SK-N-SH (cell line): ENCODE measurements at regions not wholly inside any gene's neighbourhood (a gene's known extent, or its start where the extent isn't known, plus 50 kb on each side); places are given as distances from the start of the nearest gene placed in this dataset.

Experiments
- CTCF ChIA-PET: fragments of 300-600, 350-600 bp; formaldehyde crosslinking; extraction: SDS; loops from one replicate; lab custom pipeline; 2021; lab: Yijun Ruan, JAX
- POLR2A ChIA-PET: fragments of 350-600 bp; sonication (Branson Sonifier 250); formaldehyde crosslinking; extraction: SDS; loops from one replicate; lab custom pipeline; 2020; ENCODE audit warnings: antibody characterized with exemption, inconsistent platforms; lab: Yijun Ruan, JAX
- DNase-seq: peaks from one replicate; pipeline ENCODE4 v3.0.0; 2012
- H2AFZ ChIP-seq: fragments of 200-600 bp; sonication (generic); 2 replicates; pipeline ENCODE4 v1.8.1; 2016; ENCODE audit warnings: antibody characterized with exemption, mild to moderate bottlenecking, low read depth
- H3F3A ChIP-seq: fragments of 200-600 bp; sonication (generic); replicated peaks from 2 replicates; pipeline ENCODE3; 2016; ENCODE audit warnings: antibody characterized with exemption, mild to moderate bottlenecking; ENCODE audit not compliant: insufficient read depth
- H3K27ac ChIP-seq, 2 experiments: fragments of 200-500 bp in 1 of 2; fragments of 200-600 bp in 1 of 2; sonication (Bioruptor generic) in 1 of 2; sonication (generic), shearing (Covaris generic) in 1 of 2; 2 replicates each; pipeline versions ENCODE4 v1.5.1 to v1.6.1; 2014 to 2016; ENCODE audit warnings: low read depth in 2 of 2, inconsistent platforms in 1 of 2, low read length in 1 of 2, mild to moderate bottlenecking in 1 of 2, mixed read lengths in 1 of 2
- H3K27me3 ChIP-seq: fragments of 200-600 bp; sonication (generic), shearing (Covaris generic); 2 replicates; pipeline ENCODE4 v1.6.1; 2016; ENCODE audit warnings: mixed run types; ENCODE audit not compliant: insufficient read depth
- H3K36me3 ChIP-seq, 2 experiments: fragments of 200-500 bp in 1 of 2; fragments of 200-600 bp in 1 of 2; sonication (Bioruptor generic) in 1 of 2; sonication (generic) in 1 of 2; replicated peaks in 1 of 2; 2 replicates each; pipeline versions ENCODE3 to v1.5.1; 2014 to 2016; ENCODE audit warnings: low read length in 1 of 2, mild to moderate bottlenecking in 1 of 2; ENCODE audit not compliant: insufficient read depth in 2 of 2, control insufficient read depth in 1 of 2
- H3K4me1 ChIP-seq, 2 experiments: fragments of 200-500 bp in 1 of 2; fragments of 200-600 bp in 1 of 2; sonication (Bioruptor generic) in 1 of 2; sonication (generic), shearing (Covaris generic) in 1 of 2; 2 replicates each; pipeline versions ENCODE4 v1.5.1 to v1.6.1; 2014 to 2016; ENCODE audit warnings: low read depth in 1 of 2, low read length in 1 of 2, mixed run types in 1 of 2; ENCODE audit not compliant: insufficient read depth in 2 of 2, control insufficient read depth in 1 of 2
- H3K4me2 ChIP-seq: fragments of 200-600 bp; sonication (generic), shearing (Covaris generic); 2 replicates; pipeline ENCODE4 v1.6.1; 2017; ENCODE audit warnings: mixed run types
- H3K4me3 ChIP-seq, 2 experiments: fragments of 200-500 bp in 1 of 2; fragments of 200-600 bp in 1 of 2; sonication (Bioruptor generic) in 1 of 2; sonication (generic), shearing (Covaris generic) in 1 of 2; 2 replicates each; pipeline versions ENCODE4 v1.5.1 to v1.8.1; 2014 to 2016; ENCODE audit warnings: low read depth in 2 of 2, inconsistent platforms in 1 of 2, low read length in 1 of 2, mild to moderate bottlenecking in 1 of 2, mixed read lengths in 1 of 2, moderate library complexity in 1 of 2
- H3K79me2 ChIP-seq: fragments of 200-600 bp; sonication (generic); 2 replicates; pipeline ENCODE4 v1.8.1; 2017; ENCODE audit warnings: mild to moderate bottlenecking; ENCODE audit not compliant: insufficient read depth
- H3K9ac ChIP-seq: fragments of 200-600 bp; sonication (generic); 2 replicates; pipeline ENCODE4 v1.6.1; 2017; ENCODE audit warnings: mixed run types
- H3K9me2 ChIP-seq: fragments of 200-600 bp; sonication (generic); 2 replicates; pipeline ENCODE4 v1.6.1; 2017; ENCODE audit warnings: mixed run types
- H3K9me3 ChIP-seq: fragments of 200-600 bp; sonication (generic); 2 replicates; pipeline ENCODE4 v1.6.1; 2017; ENCODE audit warnings: mixed run types, mild to moderate bottlenecking, moderate library complexity
- H4K20me1 ChIP-seq: fragments of 200-600 bp; sonication (generic); 2 replicates; pipeline ENCODE4 v1.6.1; 2017; ENCODE audit warnings: mild to moderate bottlenecking, mixed run types; ENCODE audit not compliant: insufficient read depth
- ELF1 ChIP-seq: IDR thresholded peaks from 2 replicates; pipeline ENCODE4 v1.4.0; 2012
- EP300 ChIP-seq, 2 experiments: IDR thresholded peaks; 2 replicates each; pipeline versions ENCODE4 v1.4.0 to v1.6.1; 2012; ENCODE audit warnings: borderline replicate concordance in 1 of 2, low read depth in 1 of 2, low read length in 1 of 2
- GATA2 ChIP-seq: sonication (generic); formaldehyde crosslinking; IDR thresholded peaks from 2 replicates; pipeline ENCODE4 v1.5.0; 2020; ENCODE audit warnings: mild to moderate bottlenecking, missing genetic modification reagents
- MEF2A ChIP-seq: IDR thresholded peaks from 2 replicates; pipeline ENCODE4 v1.4.0; 2012; ENCODE audit warnings: low read depth, borderline replicate concordance
- NFIC ChIP-seq: IDR thresholded peaks from 2 replicates; pipeline ENCODE4 v1.4.0; 2012; ENCODE audit warnings: borderline replicate concordance
- NRF1 ChIP-seq: IDR thresholded peaks from 2 replicates; pipeline ENCODE4 v1.6.1; 2012; ENCODE audit warnings: low read depth, mild to moderate bottlenecking, low read length
- POLR2AphosphoS5 ChIP-seq: IDR thresholded peaks from 2 replicates; pipeline ENCODE4 v1.6.1; 2012; ENCODE audit warnings: low read depth, low read length
- RAD21 ChIP-seq: IDR thresholded peaks from 2 replicates; pipeline ENCODE4 v1.6.1; 2012; ENCODE audit warnings: mild to moderate bottlenecking, low read length
- RCOR1 ChIP-seq: fragments of 150-350 bp; IDR thresholded peaks from 2 replicates; pipeline ENCODE4 v1.6.1; 2017; ENCODE audit warnings: antibody characterized with exemption, low read length
- SMC3 ChIP-seq: IDR thresholded peaks from 2 replicates; pipeline ENCODE4 v1.6.1; 2012; ENCODE audit warnings: low read depth, low read length, improper control_type of control experiment
- TAF1 ChIP-seq: IDR thresholded peaks from 2 replicates; pipeline ENCODE4 v1.6.1; 2012; ENCODE audit warnings: low read depth, mild to moderate bottlenecking, low read length, moderate library complexity, borderline replicate concordance
- TCF12 ChIP-seq: IDR thresholded peaks from 2 replicates; pipeline ENCODE4 v1.4.0; 2012
- TEAD4 ChIP-seq: IDR thresholded peaks from 2 replicates; pipeline ENCODE4 v1.4.0; 2012; ENCODE audit warnings: mild to moderate bottlenecking, borderline replicate concordance; ENCODE audit not compliant: insufficient read depth
- WGBS: methylation state at CpG from one replicate; pipeline ENCODE4 v1.1.6; 2017; ENCODE audit warnings: low lambda C conversion rate; 5-methylcytosine and 5-hydroxymethylcytosine counted together
- TF ChIP-seq, protein P1 (sequence below): IDR thresholded peaks from 2 replicates; pipeline ENCODE4 v1.4.0; 2012; ENCODE audit warnings: low read depth
- TF ChIP-seq, protein P2 (sequence below): fragments of 150-350 bp; IDR thresholded peaks from 2 replicates; pipeline ENCODE4 v1.6.1; 2016; ENCODE audit warnings: mild to moderate bottlenecking, low read depth, low read length
- TF ChIP-seq, protein P3 (sequence below): IDR thresholded peaks from 2 replicates; pipeline ENCODE4 v1.4.0; 2012; ENCODE audit warnings: low read depth, borderline replicate concordance
- TF ChIP-seq, protein P4 (sequence below): IDR thresholded peaks from 2 replicates; pipeline ENCODE4; 2012
- TF ChIP-seq, protein P5 (sequence below): IDR thresholded peaks from 2 replicates; pipeline ENCODE4 v1.4.0; 2012; ENCODE audit warnings: low read depth, borderline replicate concordance

DNA sequence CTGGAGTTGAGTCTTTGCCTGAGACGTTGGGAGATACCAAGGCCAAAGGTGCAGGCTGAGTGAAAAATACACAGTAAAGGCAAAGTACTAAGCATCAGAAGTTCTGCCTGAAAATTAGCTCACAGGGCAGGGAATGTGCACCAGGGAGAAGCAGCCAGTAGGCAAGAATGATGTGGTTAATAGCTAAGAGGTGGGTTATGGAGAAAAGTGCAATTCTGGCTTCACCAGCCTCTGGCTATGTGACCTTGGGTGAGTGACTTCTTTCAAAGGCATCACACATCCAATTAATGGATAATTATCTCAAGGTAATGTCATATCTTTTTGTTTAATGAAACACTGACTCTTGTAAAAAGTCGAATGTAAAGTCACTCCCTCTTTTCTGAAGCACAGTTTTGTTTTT lies 230.7 kb upstream of the FGGY start:
- Histone ChIP-seq H3K4me1 (peaks cover 0 to 6% of the 10 kb centered on the region in 2 experiments; a peak in 1 of 4 replicates), H3K27ac (no peak overlapping the region), H3K36me3 (no peaks in the 10 kb centered on the region), H3K27me3 (no peaks in the 10 kb centered on the region), H3K79me2 (no peaks in the 10 kb centered on the region), H4K20me1 (no peaks in the 10 kb centered on the region), H3K4me2 (no peak overlapping the region), H3F3A (no peaks in the 10 kb centered on the region), H3K9me2 (no peaks in the 10 kb centered on the region), H3K9ac (no peak overlapping the region), H3K4me3 (no peak overlapping the region), H2AFZ (no peak overlapping the region), H3K9me3 (no peaks in the 10 kb centered on the region)
- no peak for DNase-seq
- ChIA-PET POLR2A (no interaction called here), CTCF (interaction anchor here (0.8 to 1.3 kb wide), 3 partner anchors 9 to 633 kb away, joined by 4 to 5 read pairs (median 4); no protein-coding TSS in a partner anchor)
- no peak for TF ChIP-seq TAF1
- TF ChIP-seq, protein P1, sequence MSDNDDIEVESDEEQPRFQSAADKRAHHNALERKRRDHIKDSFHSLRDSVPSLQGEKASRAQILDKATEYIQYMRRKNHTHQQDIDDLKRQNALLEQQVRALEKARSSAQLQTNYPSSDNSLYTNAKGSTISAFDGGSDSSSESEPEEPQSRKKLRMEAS: no peak
- 80% methylated on average over 2 of the region's 2 CpGs for WGBS

DNA sequence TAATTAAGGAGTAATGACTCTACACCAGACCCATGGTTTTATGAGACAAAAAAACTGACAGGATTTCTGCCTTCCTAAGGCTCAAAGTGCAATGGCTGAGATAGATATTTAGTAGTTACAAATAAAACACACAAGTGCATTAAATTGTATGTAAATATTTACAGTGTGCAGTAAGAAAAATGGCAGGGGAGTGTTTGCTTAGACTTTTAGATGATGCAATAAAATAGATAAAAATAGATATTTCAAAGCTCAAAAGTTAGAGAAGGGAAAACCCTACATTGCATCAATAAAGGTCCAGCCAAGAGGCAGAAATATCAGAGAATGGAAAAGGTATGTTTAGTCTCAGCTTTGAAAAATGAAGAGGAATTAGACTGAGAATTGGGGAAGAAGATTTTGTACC lies 226.3 kb upstream of the FGGY start:
- Histone ChIP-seq H2AFZ (peak overlapping the region; percentile 24; the same call in 1 of the 2 replicates), H3K36me3 (no peaks in the 10 kb centered on the region), H3K4me2 (no peak overlapping the region), H3K9me3 (no peaks in the 10 kb centered on the region), H3F3A (no peaks in the 10 kb centered on the region), H3K79me2 (no peaks in the 10 kb centered on the region), H3K4me1 (peaks cover 0 to 10% of the 10 kb centered on the region in 2 experiments; a peak in 1 of 4 replicates), H4K20me1 (no peaks in the 10 kb centered on the region), H3K27ac (no peak overlapping the region), H3K27me3 (no peaks in the 10 kb centered on the region), H3K9me2 (no peaks in the 10 kb centered on the region), H3K4me3 (no peak overlapping the region), H3K9ac (no peak overlapping the region)
- ChIA-PET POLR2A (no interaction called here), CTCF (interaction anchor here (1.0 kb wide), 1 partner anchor 10 kb away, joined by 3 read pairs; no protein-coding TSS in a partner anchor)
- TF ChIP-seq RCOR1 (no peak), ELF1 (no peak), SMC3 (no peak), POLR2AphosphoS5 (no peak), GATA2 (CRISPR knock-in tag) (no peak), EP300 (IDR thresholded peaks at IDR 0.05; ENCODE audit: borderline replicate concordance in 1 of 2, low read depth in 1 of 2, low read length in 1 of 2) (no peak)
- TF ChIP-seq, protein P2, sequence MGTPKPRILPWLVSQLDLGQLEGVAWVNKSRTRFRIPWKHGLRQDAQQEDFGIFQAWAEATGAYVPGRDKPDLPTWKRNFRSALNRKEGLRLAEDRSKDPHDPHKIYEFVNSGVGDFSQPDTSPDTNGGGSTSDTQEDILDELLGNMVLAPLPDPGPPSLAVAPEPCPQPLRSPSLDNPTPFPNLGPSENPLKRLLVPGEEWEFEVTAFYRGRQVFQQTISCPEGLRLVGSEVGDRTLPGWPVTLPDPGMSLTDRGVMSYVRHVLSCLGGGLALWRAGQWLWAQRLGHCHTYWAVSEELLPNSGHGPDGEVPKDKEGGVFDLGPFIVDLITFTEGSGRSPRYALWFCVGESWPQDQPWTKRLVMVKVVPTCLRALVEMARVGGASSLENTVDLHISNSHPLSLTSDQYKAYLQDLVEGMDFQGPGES: no peak
- TF ChIP-seq, protein P3, sequence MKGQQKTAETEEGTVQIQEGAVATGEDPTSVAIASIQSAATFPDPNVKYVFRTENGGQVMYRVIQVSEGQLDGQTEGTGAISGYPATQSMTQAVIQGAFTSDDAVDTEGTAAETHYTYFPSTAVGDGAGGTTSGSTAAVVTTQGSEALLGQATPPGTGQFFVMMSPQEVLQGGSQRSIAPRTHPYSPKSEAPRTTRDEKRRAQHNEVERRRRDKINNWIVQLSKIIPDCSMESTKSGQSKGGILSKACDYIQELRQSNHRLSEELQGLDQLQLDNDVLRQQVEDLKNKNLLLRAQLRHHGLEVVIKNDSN: no peak
- no peak for DNase-seq

DNA sequence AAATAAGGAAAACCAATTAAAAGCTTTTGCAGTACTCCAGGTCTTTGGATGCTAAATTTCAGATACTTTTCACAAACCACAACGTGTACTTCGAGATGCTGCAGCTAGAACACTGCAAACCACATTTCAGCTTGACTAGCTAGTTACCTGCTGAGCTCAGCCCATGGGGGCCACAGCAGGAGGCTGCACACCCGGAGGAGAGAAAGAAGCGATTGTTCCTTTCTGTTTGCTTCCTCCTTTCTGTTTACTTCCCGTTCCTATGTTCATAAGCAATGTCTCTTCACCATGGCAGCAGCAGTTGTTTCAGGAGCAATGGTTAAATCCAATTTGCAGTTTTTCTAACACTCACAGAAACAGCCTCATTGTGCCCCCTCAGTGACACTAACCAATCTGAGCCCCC lies 225.6 kb upstream of the FGGY start:
- Histone ChIP-seq H3K9ac (no peak overlapping the region), H3K79me2 (no peaks in the 10 kb centered on the region), H3K27ac (no peak overlapping the region), H3K36me3 (no peaks in the 10 kb centered on the region), H3K4me2 (no peak overlapping the region), H2AFZ (peak overlapping the region; percentile 24; the same call in 1 of the 2 replicates), H3K4me3 (no peak overlapping the region), H3K27me3 (no peaks in the 10 kb centered on the region), H4K20me1 (no peaks in the 10 kb centered on the region), H3K9me2 (no peaks in the 10 kb centered on the region), H3K4me1 (peaks cover 0 to 10% of the 10 kb centered on the region in 2 experiments; a peak in 2 of 4 replicates), H3F3A (no peaks in the 10 kb centered on the region), H3K9me3 (no peaks in the 10 kb centered on the region)
- ChIA-PET POLR2A (no interaction called here), CTCF (interaction anchor here (1.0 kb wide), 1 partner anchor 9 kb away, joined by 3 read pairs; no protein-coding TSS in a partner anchor)
- no peak for DNase-seq
- WGBS: 79% methylated on average over 5 of the region's 5 CpGs
- TF ChIP-seq, protein P4, sequence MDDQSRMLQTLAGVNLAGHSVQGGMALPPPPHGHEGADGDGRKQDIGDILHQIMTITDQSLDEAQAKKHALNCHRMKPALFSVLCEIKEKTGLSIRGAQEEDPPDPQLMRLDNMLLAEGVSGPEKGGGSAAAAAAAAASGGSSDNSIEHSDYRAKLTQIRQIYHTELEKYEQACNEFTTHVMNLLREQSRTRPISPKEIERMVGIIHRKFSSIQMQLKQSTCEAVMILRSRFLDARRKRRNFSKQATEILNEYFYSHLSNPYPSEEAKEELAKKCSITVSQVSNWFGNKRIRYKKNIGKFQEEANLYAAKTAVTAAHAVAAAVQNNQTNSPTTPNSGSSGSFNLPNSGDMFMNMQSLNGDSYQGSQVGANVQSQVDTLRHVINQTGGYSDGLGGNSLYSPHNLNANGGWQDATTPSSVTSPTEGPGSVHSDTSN: no peak
- TF ChIP-seq TCF12 (no peak), EP300 (IDR thresholded peaks at IDR 0.05; ENCODE audit: borderline replicate concordance in 1 of 2, low read depth in 1 of 2, low read length in 1 of 2) (no peak), NRF1 (no peak), RAD21 (no peak), MEF2A (no peak), ELF1 (no peak), GATA2 (CRISPR knock-in tag) (no peak), NFIC (no peak), TEAD4 (no peak)
- TF ChIP-seq, protein P5, sequence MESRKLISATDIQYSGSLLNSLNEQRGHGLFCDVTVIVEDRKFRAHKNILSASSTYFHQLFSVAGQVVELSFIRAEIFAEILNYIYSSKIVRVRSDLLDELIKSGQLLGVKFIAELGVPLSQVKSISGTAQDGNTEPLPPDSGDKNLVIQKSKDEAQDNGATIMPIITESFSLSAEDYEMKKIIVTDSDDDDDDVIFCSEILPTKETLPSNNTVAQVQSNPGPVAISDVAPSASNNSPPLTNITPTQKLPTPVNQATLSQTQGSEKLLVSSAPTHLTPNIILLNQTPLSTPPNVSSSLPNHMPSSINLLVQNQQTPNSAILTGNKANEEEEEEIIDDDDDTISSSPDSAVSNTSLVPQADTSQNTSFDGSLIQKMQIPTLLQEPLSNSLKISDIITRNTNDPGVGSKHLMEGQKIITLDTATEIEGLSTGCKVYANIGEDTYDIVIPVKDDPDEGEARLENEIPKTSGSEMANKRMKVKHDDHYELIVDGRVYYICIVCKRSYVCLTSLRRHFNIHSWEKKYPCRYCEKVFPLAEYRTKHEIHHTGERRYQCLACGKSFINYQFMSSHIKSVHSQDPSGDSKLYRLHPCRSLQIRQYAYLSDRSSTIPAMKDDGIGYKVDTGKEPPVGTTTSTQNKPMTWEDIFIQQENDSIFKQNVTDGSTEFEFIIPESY: no peak
